Kidney (tissue), 13 donors: ENCODE measurements at regions not wholly inside any gene's neighbourhood (a gene's known extent, or its start where the extent isn't known, plus 50 kb on each side); places are given as distances from the start of the nearest gene placed in this dataset.

Experiments used
- DNase-seq, 5 donors: peaks; one replicate each; pipeline ENCODE4 v3.0.0-alpha.2; 2013 to 2020
- FAIRE-seq: peaks from 2 replicates; lab custom pipeline; 2012; peaks lifted over from hg19 to GRCh38; lab: Jason Lieb, UNC
- H3K27ac ChIP-seq, 2 donors: one replicate each; pipeline ENCODE4 v1.7.0; 2013; ENCODE audit warnings: low read depth in 2 of 2, low read length in 2 of 2, inconsistent platforms in 1 of 2
- H3K27me3 ChIP-seq: one replicate; pipeline ENCODE4 v1.7.1; 2013; ENCODE audit warnings: low read length, inconsistent platforms; ENCODE audit not compliant: control insufficient read depth, insufficient read depth
- H3K36me3 ChIP-seq, 3 donors: one replicate each; pipeline versions ENCODE4 v1.7.0 to v1.7.1; 2013; ENCODE audit warnings: low read length in 3 of 3, control low read depth in 1 of 3, inconsistent platforms in 1 of 3; ENCODE audit not compliant: insufficient read depth in 3 of 3, control insufficient read depth in 2 of 3
- H3K4me1 ChIP-seq, 3 donors: one replicate each; pipeline versions ENCODE4 v1.7.0 to v1.7.1; 2013; ENCODE audit warnings: low read length in 3 of 3, inconsistent platforms in 1 of 3, low read depth in 1 of 3; ENCODE audit not compliant: control insufficient read depth in 2 of 3, insufficient read depth in 2 of 3
- H3K4me3 ChIP-seq, 3 donors: one replicate each; pipeline versions ENCODE4 v1.7.0 to v1.8.1; 2013; ENCODE audit warnings: low read length in 3 of 3, control low read depth in 1 of 3, inconsistent platforms in 1 of 3
- H3K9ac ChIP-seq, 3 donors: one replicate each; pipeline versions ENCODE4 v1.7.0 to v1.7.1; 2013; ENCODE audit warnings: low read length in 3 of 3, control low read depth in 1 of 3, inconsistent platforms in 1 of 3
- H3K9me3 ChIP-seq, 3 donors: one replicate each; pipeline versions ENCODE4 v1.7.0 to v1.7.1; 2013; ENCODE audit warnings: low read length in 3 of 3, control low read depth in 1 of 3, inconsistent platforms in 1 of 3; ENCODE audit not compliant: control insufficient read depth in 2 of 3, insufficient read depth in 1 of 3
- CTCF ChIP-seq: IDR thresholded peaks from 3 replicates; pipeline ENCODE4 v1.5.1; 2012; ENCODE audit warnings: mild to moderate bottlenecking, moderate library complexity, borderline replicate concordance; ENCODE audit not compliant: insufficient read depth; ENCODE audit errors: extremely low read depth
- intact Hi-C: fragments of 100-400 bp; cut with DNase I; formaldehyde crosslinking; loops from one replicate; pipeline ENCODE4 v1.11.1; 2022
- donor health status: control.
- donor health status: control.
- donor health status: control.
- donor health status: control.
- donor health status: control.
- donor health status: DM: yes; HTN: yes; CAD: no.
- donor health status: Normal renal cell carcinoma (clear cell type).

- intact Hi-C loops, result no loop called here
- FAIRE-seq (no peak), DNase-seq (no peak)
- Histone ChIP-seq H3K27ac (no peak overlapping the region), H3K4me1 (no peaks in the 10 kb centered on the region), H3K9me3 (peaks cover 0 to 2% (median 2%) of the 10 kb centered on the region in 3 donors), H3K36me3 (no peaks in the 10 kb centered on the region), H3K4me3 (no peak overlapping the region), H3K9ac (no peak overlapping the region), H3K27me3 (no peaks in the 10 kb centered on the region)
- TF ChIP-seq CTCF, result no peak
Measured at GRCh38 chr22:47816121-47816862, 1053.8 kb downstream of the TBC1D22A start.

- H3K27me3 ChIP-seq, result no peaks in the 10 kb centered on the region
- H3K9ac ChIP-seq, result no peak overlapping the region
- FAIRE-seq (no peak), DNase-seq (no peak)
- H3K9me3 ChIP-seq, result peaks cover 0 to 2% (median 2%) of the 10 kb centered on the region in 3 donors
- H3K4me3 ChIP-seq, result no peak overlapping the region
- no peak for TF ChIP-seq CTCF
- H3K4me1 ChIP-seq, result no peaks in the 10 kb centered on the region
- H3K27ac ChIP-seq, result no peak overlapping the region
- intact Hi-C loops, result no loop called here
- H3K36me3 ChIP-seq, result no peaks in the 10 kb centered on the region
Measured at GRCh38 chr22:47814474-47814873, 1052.0 kb downstream of the TBC1D22A start.

GRCh38 chr22:47813661-47814060, 1051.2 kb downstream of the TBC1D22A start:
- no peaks in the 10 kb centered on the region for H3K4me1 ChIP-seq
- H3K27ac ChIP-seq, result no peak overlapping the region
- H3K9me3 ChIP-seq, result peaks cover 0 to 2% (median 2%) of the 10 kb centered on the region in 3 donors
- H3K36me3 ChIP-seq, result no peaks in the 10 kb centered on the region
- H3K9ac ChIP-seq, result no peak overlapping the region
- FAIRE-seq, result no peak
- no peak overlapping the region for H3K4me3 ChIP-seq
- no peak for DNase-seq
- intact Hi-C loops, result no loop called here
- TF ChIP-seq CTCF, result no peak
- H3K27me3 ChIP-seq, result no peaks in the 10 kb centered on the region
